ENCODE measurements at regions not wholly inside any gene's neighbourhood (a gene's known extent, or its start where the extent isn't known, plus 50 kb on each side); places are given as distances from the start of the nearest gene placed in this dataset.

GRCh38 chr19:56930647-56931535 is 90.4 kb upstream of the PEG3 start:
- intact Hi-C loops (cut with DNase I), result no loop called here
- H3K9me3 ChIP-seq (ENCODE audit: control insufficient read depth in 2 of 3, insufficient read depth in 1 of 3, low read length in 3 of 3), result no peaks in the 10 kb centered on the region
- H3K4me3 ChIP-seq (ENCODE audit: low read length in 3 of 3), result no peak overlapping the region
- H3K9ac ChIP-seq (ENCODE audit: low read length in 3 of 3), result no peak overlapping the region
- TF ChIP-seq CTCF (IDR thresholded peaks at IDR 0.05; ENCODE audit: borderline replicate concordance, extremely low read depth, insufficient read depth), result no peak
- H3K27ac ChIP-seq (ENCODE audit: low read depth in 2 of 2, low read length in 2 of 2), result no peak overlapping the region
- H3K27me3 ChIP-seq (ENCODE audit: control insufficient read depth, insufficient read depth, low read length), result no peaks in the 10 kb centered on the region
- no peaks in the 10 kb centered on the region for H3K4me1 ChIP-seq (ENCODE audit: control insufficient read depth in 2 of 3, insufficient read depth in 2 of 3, low read depth in 1 of 3, low read length in 3 of 3)
- DNase-seq (peak in 2 of 5 donors; percentile 29 to 42), FAIRE-seq (no peak)
- H3K36me3 ChIP-seq (ENCODE audit: control insufficient read depth in 2 of 3, insufficient read depth in 3 of 3, low read length in 3 of 3), result no peaks in the 10 kb centered on the region

- Histone ChIP-seq H3K27ac (ENCODE audit: low read depth in 2 of 2, low read length in 2 of 2) (no peak overlapping the region), H3K27me3 (ENCODE audit: control insufficient read depth, insufficient read depth, low read length) (no peaks in the 10 kb centered on the region), H3K36me3 (ENCODE audit: control insufficient read depth in 2 of 3, insufficient read depth in 3 of 3, low read length in 3 of 3) (no peaks in the 10 kb centered on the region), H3K4me1 (ENCODE audit: control insufficient read depth in 2 of 3, insufficient read depth in 2 of 3, low read depth in 1 of 3, low read length in 3 of 3) (no peaks in the 10 kb centered on the region), H3K9me3 (ENCODE audit: control insufficient read depth in 2 of 3, insufficient read depth in 1 of 3, low read length in 3 of 3) (no peaks in the 10 kb centered on the region), H3K4me3 (ENCODE audit: low read length in 3 of 3) (no peak overlapping the region), H3K9ac (ENCODE audit: low read length in 3 of 3) (no peak overlapping the region)
- TF ChIP-seq CTCF (IDR thresholded peaks at IDR 0.05; ENCODE audit: borderline replicate concordance, extremely low read depth, insufficient read depth), result no peak
- intact Hi-C loops (cut with DNase I), result no loop called here
- FAIRE-seq (no peak), DNase-seq (no peak)
Measured at GRCh38 chr19:56933014-56933705, 92.6 kb upstream of the PEG3 start.

GRCh38 chr19:56934438-56935090 is 94.0 kb upstream of the PEG3 start:
- no peaks in the 10 kb centered on the region for H3K27me3 ChIP-seq (ENCODE audit: control insufficient read depth, insufficient read depth, low read length)
- no peaks in the 10 kb centered on the region for H3K4me1 ChIP-seq (ENCODE audit: control insufficient read depth in 2 of 3, insufficient read depth in 2 of 3, low read depth in 1 of 3, low read length in 3 of 3)
- TF ChIP-seq CTCF (IDR thresholded peaks at IDR 0.05; ENCODE audit: borderline replicate concordance, extremely low read depth, insufficient read depth), result no peak
- H3K9ac ChIP-seq (ENCODE audit: low read length in 3 of 3), result no peak overlapping the region
- no peaks in the 10 kb centered on the region for H3K36me3 ChIP-seq (ENCODE audit: control insufficient read depth in 2 of 3, insufficient read depth in 3 of 3, low read length in 3 of 3)
- DNase-seq (no peak), FAIRE-seq (no peak)
- no peak overlapping the region for H3K4me3 ChIP-seq (ENCODE audit: low read length in 3 of 3)
- intact Hi-C loops (cut with DNase I), result no loop called here
- H3K9me3 ChIP-seq (ENCODE audit: control insufficient read depth in 2 of 3, insufficient read depth in 1 of 3, low read length in 3 of 3), result no peaks in the 10 kb centered on the region
- no peak overlapping the region for H3K27ac ChIP-seq (ENCODE audit: low read depth in 2 of 2, low read length in 2 of 2)

All from kidney (tissue), 13 donors.